GM21381 (cell line): ENCODE measurements at regions not wholly inside any gene's neighbourhood (a gene's known extent, or its start where the extent isn't known, plus 50 kb on each side); places are given as distances from the start of the nearest gene placed in this dataset.
"Not testable (repeated sequence)": the region's sequence is repeated elsewhere in the genome, so short reads cannot be mapped to it uniquely, and the experiment has no call there.

Experiments
- ATAC-seq: cut with Tn5 transposase; IDR thresholded peaks from one replicate; pipeline ENCODE4 v1.9.1; 2021; ENCODE audit warnings: mild to moderate bottlenecking, moderate library complexity; ENCODE audit not compliant: unreplicated experiment

DNA sequence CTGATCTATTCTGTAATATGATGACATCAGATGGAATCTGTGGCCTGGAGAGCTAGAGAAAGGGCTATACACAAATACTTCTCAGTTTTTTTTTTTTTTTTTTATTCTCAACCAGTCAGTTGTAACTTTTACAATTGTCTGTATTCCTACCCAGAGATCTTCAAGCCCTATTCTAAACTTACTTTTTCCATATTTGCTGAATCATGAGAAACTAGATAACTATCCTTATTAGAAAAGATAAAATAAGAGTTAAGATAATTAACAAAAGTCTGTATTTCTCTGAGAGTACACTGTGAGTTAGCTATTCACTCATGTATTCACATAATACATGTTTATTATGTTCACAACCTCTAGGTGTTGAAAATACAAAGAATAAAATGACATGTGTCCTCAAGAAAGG, 1575.9 kb downstream of the EFNA5 start:
- no peak for ATAC-seq

DNA sequence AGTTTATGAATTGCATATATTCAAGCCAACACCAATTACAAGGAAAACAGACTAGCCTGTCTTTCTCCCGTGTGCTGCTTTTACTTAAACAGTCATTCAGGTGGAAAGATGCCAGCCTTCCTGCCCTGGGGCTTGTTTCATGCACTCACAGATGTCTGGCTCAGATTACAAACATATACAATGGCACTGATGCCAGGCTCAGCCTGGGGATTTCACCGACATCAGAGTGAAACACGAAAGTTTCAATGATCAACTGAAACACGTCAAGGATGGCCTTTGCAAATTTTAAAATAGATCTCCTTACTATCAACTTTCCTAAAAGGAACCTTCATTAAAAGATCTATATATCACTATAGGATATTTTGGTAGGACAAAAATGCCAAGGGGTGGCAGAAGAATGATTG, 1576.5 kb downstream of the EFNA5 start:
- no peak for ATAC-seq

DNA sequence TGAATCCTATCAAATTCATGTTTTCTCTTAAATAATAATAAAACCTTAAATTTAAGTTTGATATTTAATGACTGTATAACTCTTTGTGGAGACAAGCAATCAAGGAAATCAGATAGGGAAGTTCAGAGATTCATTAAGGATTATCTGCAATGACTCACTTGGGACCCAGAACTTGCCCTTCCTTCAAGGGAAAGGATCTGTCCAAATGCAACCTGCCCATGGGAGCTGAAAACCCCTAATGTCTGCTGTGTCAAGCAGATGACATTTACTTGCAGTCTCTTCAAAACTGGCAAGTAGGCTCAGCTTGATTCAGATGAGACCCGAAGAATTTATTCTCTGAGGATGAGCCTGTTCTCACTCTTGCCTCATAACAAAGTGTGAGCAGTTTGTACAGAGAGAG, 1577.6 kb downstream of the EFNA5 start:
- no peak for ATAC-seq

DNA sequence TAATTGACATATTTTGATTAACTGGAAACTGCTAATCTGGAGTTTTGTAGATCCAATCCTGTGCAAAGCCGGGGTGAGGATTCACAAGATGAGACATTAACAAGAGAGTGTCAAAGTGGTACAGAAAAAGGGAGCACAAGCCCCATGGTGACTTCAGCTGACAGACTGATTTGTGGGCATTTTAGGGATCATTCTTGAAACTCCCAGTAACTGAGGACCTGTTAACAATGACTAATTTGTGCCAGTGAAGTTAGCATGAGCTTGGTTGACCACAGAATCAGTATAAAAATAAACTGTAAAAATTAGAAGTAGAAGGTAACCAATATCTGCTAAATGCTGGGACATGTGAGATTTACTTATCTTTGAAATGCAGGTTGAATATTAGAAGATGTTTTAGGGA, 1578.3 kb downstream of the EFNA5 start:
- ATAC-seq: no peak

DNA sequence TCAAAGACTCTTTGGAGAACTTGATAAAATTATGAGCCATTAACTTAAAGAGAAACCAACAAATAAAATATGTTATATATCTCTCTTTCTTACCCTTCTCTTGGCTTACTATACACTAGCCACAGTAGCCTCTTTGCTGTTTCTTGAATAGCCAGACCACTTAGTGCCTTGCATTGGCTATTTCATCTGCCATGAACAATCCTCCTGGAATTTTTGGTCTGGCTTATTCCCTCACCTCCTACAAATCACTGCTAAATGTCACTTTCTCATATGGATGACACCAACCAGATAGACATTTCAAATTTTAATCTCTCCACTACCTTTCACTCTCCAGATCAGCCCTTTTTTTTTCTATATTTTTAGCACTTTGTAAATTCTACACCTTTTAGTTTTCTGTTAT, 1581.7 kb downstream of the EFNA5 start:
- no peak for ATAC-seq

DNA sequence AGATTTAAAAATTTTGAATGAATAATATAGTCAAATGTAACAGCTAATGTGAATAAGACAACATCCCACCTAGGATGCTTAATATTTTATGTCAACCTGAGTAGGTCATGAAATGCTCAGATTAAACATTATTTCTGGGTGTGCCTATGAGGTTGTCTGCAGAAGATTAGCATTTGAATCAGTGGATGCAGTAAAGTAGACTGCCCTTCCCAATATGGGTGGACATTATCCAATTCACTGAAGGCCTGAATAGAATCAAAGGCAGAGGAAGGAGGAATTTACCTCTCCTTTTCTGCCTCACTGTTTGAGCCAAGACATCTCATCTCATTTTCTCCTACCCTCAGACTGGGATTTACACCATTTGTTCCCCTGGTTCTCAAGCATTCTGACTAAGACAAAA, 1582.3 kb downstream of the EFNA5 start:
- no peak for ATAC-seq

DNA sequence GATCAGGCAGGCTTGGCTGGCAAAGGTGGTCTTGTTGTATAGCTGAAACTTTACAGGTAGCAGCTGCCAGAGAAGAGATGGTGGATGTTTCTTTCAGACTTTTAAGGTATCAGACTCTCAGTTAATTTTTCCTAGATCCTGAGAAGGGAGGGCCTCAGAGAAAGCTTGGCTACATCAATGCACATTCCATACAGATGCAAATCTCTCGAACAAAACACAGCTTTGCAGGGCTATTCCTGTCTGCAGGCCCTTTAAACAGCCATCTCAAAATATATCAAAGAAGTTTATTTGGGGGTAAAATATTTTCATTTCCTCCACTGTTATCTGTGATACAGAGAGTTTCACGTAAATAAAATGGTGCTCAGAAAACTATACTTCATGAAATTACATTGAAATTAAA, 1584.4 kb downstream of the EFNA5 start:
- ATAC-seq: no peak

DNA sequence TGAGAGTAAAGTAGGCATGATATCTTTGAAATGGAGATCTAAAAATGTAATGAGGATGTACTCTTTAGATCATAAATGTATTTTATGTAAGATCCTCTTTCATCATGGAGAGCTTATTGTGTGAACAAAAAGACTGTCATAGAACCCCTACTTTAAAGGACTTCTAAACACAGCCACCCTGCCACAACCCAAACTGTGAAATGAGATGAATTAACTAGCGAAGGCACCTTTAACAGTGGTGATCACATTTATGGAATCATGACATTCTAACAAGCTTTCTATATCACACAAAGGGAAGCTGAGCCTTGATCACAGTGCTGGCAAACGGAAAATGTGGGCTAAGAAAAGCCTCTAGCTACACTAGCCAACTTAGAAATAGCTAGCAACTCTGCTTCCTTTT, 1585.2 kb downstream of the EFNA5 start:
- ATAC-seq: no peak

DNA sequence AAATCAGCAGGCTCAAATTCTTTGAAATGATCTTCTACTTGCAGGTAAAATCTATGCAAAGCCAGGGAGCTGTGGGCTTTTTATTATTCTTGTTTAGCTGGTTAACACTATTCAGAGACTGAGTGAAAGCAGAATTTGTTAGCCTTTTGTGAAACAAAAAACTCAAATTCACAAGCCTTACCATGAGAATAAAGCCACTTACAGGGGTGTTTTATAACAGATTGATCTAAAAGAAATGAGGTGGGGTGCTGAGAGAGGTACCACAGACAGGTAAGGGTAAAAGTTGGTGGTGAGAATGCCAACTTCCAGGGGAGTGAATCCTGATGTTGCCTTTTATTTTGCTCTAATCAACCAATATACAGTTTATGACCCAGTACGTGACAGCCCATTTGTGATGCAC, 1585.6 kb downstream of the EFNA5 start:
- no peak for ATAC-seq

DNA sequence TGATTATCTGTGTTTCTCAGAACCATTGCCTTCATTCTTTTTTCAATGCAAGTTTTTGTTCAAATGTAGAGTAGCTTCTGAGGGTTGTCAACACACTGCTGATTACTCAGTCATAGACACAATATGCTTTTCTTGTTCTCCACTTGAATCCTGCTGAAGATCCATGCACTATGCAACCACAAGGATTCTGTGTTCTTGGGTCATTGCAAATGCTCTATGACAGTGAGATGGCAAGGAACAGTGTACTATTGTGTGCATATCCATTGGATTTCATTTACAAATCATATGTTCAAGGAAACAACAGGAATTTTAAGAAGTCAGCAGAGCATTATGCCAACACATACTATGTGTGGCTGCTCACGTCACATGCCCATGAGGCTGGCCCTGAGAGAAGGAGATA, 1590.2 kb downstream of the EFNA5 start:
- ATAC-seq: no peak

DNA sequence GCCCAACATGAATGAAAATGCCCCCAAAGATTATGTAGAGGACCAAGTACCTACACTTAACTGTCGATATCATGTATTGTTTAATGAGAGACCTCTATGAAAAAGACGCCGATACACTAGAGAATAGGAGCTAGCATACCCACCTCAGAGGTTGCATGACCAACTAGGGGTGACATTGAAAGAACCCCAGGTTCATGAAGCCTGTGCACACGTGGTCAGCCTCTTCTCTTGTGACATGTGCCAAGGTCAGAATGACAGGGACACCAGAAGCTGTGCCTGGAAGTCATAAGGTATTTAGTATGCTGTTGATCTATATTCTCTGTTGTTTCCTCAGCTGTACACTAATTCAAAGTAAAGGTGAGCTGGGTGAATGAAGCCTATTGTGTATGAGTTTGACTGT, 1594.1 kb downstream of the EFNA5 start:
- ATAC-seq: no peak

DNA sequence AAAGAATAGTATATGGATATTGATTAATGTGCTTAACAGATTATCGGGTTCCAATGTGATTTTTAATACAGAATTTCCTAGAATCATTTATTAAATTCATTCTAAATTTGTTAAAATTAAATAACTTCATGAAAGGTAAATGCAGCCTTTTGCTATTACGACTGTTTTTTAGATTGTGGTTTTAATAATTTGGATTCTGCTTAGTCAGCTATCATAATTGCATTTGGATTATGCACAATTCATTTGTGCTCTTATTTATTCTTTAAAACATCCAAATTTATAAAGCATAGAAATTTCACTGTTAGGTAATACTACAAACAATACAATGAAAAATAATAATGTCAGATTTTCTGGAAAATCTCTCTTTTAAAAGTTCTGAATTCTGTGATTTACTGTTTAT, 1598.5 kb downstream of the EFNA5 start:
- no peak for ATAC-seq

DNA sequence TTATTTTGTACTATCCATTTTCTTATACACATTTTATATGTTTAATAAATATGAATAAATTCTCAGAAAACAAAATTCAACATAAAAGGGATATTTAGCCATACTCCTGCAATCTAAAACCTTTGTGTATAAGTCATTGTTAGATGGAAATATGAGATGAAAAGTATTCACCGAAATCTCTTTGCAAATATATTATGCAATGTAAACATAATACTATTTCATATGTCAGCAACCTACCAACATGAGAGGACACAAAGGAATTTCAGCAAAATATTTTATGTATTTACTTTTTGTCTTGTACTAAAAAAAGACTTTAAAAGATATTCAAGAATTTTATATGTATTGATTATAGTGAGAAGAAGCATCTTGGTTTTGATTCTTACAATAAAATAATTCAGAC, 1623.4 kb downstream of the EFNA5 start:
- ATAC-seq: no peak

DNA sequence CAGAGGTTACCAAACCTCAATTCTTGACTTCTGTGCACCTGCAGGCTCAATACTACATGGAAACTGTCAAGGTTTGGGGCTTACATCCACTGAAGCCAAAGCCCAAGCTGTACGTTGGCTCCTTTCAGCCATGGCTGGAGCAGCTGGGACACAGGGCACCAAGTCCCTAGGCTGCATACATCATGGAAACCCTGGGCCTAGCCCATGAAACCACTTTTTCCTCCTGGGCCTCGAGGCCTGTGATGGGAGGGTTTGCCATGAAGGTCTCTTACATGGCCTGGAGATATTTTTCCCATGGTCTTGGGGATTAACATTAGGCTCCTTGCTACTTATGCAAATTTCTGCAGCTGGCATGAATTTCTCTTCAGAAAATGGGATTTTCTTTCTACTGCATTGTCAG, 1638.7 kb downstream of the EFNA5 start:
- not testable (repeated sequence) for ATAC-seq

DNA sequence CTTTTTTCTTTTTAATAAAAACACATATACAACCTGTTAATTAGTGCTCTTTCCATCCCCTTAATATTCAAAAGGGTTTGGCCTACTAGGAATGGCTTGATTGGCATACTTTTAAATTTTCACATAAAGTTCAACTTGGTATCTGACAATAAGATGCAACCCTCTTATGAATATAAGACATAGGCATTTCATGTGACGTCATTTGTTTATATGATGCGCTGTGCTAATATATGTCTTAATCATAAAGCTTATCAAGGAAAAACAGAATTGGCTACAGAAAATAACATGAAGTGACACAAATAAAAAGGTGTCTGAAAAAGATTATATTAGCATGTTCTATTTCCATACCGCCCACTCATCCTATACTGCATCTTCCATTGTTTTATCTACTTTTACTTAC, 1642.4 kb downstream of the EFNA5 start:
- no peak for ATAC-seq

DNA sequence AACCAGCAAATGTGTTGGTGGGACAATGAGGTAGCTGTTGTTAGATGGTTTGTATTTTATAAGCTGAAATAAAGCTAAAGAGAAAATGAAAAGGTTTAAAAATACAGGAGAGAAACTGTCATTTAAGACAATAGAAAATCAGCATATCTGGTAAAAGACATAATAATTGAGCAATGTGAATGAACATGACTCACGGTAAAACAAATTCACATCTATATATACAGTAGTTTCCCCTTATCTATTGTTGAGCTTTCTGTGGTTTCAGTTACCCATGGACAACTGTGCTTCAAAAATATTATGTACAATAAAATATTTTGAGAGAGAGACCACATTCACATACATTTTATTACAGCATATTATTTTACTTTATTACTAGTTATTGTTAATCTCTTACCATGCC, 1649.8 kb downstream of the EFNA5 start:
- no peak for ATAC-seq

DNA sequence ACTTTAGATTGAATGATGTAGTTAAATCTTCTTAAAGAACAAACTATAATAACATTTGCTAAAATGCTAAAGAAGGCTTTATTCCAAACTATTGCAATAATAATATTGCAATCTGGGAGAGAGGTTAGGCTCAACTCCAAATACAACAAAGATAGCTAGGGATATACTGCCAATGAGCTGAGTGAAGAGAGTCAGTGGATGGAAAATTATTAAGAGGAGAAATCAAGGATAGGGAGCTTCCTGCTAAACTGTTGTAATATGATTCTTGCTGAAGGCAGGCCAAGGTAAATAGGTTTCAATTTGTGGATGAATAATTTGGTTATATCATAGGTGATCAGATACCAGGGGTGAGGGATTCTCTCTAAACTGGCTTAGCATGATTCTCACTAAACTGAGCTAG, 1651.5 kb downstream of the EFNA5 start:
- ATAC-seq: no peak

DNA sequence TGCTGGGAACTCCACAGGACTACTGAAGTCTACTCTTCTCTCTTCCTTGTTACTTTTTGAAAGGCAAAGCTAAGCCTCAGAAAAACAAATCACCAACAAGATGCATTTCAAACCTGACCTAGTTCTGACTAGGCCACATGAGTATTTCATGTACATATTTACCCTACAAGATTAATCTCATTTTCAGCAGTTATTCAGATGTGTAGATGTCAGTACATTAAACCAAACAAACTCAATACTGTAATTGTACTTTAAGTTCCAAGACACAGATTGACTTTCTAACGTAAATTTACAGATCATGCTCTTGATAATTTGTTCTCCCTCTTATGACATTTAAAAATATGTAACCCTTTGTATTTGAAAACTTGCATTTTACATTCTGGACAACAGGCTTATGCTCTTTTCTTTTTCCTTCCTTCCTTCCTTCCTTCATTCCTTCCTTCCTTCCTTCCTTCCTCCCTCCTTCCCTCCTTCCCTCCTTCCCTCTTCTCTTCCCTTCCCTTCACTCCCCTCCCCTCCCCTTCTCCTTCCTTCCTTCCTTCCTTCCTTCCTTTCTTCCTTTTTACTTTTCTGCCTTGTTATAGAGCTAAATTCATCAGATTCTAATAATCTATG, 1653.4 kb downstream of the EFNA5 start:
- ATAC-seq: no peak

DNA sequence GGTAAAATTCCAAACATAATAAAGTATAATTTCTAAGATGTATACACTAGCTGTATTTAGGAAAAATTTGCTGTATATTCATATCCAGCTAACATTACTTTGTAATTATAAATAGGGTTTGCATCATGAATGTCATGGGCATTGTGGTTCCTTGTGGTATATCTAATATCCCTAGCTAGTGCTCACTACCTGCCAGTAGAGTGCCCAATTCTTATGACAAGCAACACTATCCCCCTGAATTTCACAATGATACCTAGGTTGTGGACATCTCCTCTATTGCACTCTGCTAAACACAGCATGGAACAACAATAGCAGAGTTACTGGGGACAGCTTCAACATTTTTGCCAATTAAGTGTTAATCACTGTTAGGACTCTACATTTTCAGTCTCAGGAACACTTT, 1656.5 kb downstream of the EFNA5 start:
- no peak for ATAC-seq

DNA sequence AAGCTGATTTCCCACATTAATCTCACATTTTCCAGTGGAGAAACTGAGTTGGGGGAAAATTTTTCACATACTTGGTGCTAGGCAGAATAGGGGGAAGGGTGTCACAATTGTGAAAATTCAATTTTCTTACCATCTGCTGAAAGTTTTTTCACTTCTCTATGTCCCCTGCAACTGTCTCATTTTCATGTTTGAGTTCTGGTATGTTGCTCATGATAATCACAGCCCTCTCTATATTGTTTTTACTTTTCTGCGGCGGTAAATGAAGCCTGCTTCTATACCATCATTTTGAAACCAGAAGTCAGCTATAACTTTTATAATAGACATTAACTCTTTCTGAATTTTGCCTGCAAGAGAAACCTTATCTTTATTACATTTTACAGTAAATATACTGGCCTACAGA, 1664.5 kb downstream of the EFNA5 start:
- no peak for ATAC-seq

DNA sequence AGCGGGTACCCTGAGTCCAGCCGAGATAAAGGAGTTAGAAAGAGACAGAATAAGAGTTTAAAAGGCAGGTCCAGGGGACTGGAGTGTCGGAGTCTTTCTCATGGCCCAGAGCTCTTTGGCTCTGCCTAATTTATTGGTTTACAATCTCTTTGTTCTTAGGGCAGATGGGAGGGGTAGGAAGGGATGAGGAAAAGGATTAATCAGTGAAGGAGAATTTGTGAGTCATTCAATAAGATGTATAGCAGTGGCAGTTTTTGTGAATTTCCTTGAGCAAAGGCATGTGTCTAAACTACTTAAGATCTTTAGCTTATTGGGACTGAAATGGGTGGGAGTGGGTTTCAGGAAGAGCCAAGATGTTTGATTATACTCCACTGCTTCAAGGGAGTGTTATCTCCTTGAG, 1671.7 kb downstream of the EFNA5 start:
- ATAC-seq: not testable (repeated sequence)

DNA sequence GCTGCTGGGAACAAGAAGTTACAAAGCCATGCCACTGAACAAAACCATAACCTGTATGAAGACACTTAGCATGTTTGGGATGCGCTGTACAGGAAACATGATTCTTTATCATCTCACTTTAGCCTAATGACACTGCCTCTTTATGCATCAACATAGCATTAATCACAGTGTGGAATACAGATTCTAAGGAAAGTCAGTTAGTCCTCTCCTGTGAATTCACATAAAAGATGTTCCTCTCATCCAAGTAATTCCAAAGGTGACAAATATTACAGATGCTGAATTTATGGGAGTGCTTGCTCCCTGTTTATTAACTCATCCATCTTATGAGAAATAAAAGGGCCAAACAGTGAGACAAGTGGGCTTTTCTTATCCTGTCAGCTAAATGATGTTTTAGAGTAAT, 1677.7 kb downstream of the EFNA5 start:
- ATAC-seq: no peak

DNA sequence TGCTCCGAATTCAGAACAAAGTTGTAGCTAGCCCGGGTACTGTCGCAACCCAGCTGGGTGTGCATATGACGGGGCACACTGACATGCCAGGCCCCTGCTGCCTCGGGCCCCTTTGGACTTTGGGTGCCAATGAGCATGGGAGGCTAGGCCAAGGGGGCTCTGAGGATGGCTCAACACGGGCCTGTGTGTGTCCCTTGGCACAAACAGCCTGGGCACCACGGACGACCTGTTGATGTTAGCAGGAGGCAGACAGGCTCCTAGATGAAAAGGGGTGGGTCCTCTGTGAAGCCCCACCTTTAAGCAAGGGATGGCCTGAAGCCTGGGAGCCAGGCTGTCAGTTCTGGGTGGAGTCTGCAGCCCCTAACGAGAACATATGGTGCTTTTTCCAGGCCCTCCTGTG, 1688.2 kb downstream of the EFNA5 start:
- no peak for ATAC-seq

DNA sequence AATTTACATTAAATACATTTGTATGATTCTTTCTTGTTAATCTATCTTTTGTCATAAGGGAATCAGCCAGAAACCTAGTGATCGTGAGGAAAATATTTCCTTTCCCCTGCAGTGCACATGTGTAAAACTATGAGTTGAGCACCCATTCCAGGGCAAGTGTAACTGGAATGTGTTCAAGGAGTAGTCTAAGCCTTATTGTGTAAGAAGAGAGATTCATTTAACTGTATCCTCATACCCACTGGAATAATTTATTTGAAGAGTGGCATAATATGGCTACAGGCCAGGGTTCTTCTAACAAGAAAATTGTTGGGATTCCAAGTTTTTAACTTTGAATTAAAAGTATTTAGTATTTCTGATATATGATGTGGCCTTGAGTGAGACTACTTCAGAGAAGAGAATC, 1692.7 kb downstream of the EFNA5 start:
- ATAC-seq: no peak
